PC-3 (cell line): ENCODE measurements at regions not wholly inside any gene's neighbourhood (a gene's known extent, or its start where the extent isn't known, plus 50 kb on each side); places are given as distances from the start of the nearest gene placed in this dataset.

Source experiments
- CTCF ChIP-seq: fragments of 300-600 bp; sonication (generic); conservative IDR thresholded peaks from 2 replicates; pipeline ENCODE4 v1.5.1; 2017; ENCODE audit warnings: antibody characterized with exemption, low read depth, mild to moderate bottlenecking, low read length
- EZH2phosphoT487 ChIP-seq: fragments of 300-600 bp; sonication (generic); IDR thresholded peaks from 2 replicates; pipeline ENCODE4 v1.6.1; 2018; ENCODE audit warnings: mild to moderate bottlenecking, antibody characterized with exemption, low read length, borderline replicate concordance

GRCh38 chr1:64398936-64399335 lies 71.0 kb upstream of the CACHD1 start:
- no peak for TF ChIP-seq CTCF
- TF ChIP-seq EZH2phosphoT487: no peak
